ENCODE measurements at regions not wholly inside any gene's neighbourhood (a gene's known extent, or its start where the extent isn't known, plus 50 kb on each side); places are given as distances from the start of the nearest gene placed in this dataset.

- TF ChIP-seq CTCF (IDR thresholded peaks at IDR 0.05) (no peak), REST (IDR thresholded peaks at IDR 0.05; ENCODE audit: insufficient read depth in 1 of 2, low read depth in 2 of 2, low read length in 1 of 2) (no peak)
Observed at GRCh38 chr10:81403451-81403850, 471.5 kb upstream of the NRG3 start.

Measured in Panc1 (cell line).